OCI-LY1 (cell line): ENCODE measurements at regions not wholly inside any gene's neighbourhood (a gene's known extent, or its start where the extent isn't known, plus 50 kb on each side); places are given as distances from the start of the nearest gene placed in this dataset.

Source experiments
- CTCF ChIP-seq: fragments of 200-600 bp; sonication (generic), shearing (Covaris generic); IDR thresholded peaks from 2 replicates; pipeline ENCODE4 v1.5.1; 2017; ENCODE audit warnings: mild to moderate bottlenecking, antibody characterized with exemption, low read length, moderate library complexity, mixed read lengths
- EZH2 ChIP-seq: fragments of 200-600 bp; sonication (generic), shearing (Covaris generic); IDR thresholded peaks from 2 replicates; pipeline ENCODE4 v1.8.0; 2017; ENCODE audit warnings: borderline replicate concordance, mixed run types, mild to moderate bottlenecking, antibody characterized with exemption, low read length, moderate library complexity, mixed read lengths

- TF ChIP-seq CTCF (no peak), EZH2 (no peak)
Observed at GRCh38 chr4:83793481-83793880, 257.6 kb downstream of the GPAT3 start.
